GM18909 (cell line): ENCODE measurements at regions not wholly inside any gene's neighbourhood (a gene's known extent, or its start where the extent isn't known, plus 50 kb on each side); places are given as distances from the start of the nearest gene placed in this dataset.

Experiments
- ATAC-seq: cut with Tn5 transposase; IDR thresholded peaks from one replicate; pipeline ENCODE4 v1.9.1; 2021; ENCODE audit warnings: mild to moderate bottlenecking; ENCODE audit not compliant: unreplicated experiment, poor library complexity

- ATAC-seq, result no peak
Measured at GRCh38 chr4:23360718-23361117, 529.1 kb downstream of the PPARGC1A start.

DNA sequence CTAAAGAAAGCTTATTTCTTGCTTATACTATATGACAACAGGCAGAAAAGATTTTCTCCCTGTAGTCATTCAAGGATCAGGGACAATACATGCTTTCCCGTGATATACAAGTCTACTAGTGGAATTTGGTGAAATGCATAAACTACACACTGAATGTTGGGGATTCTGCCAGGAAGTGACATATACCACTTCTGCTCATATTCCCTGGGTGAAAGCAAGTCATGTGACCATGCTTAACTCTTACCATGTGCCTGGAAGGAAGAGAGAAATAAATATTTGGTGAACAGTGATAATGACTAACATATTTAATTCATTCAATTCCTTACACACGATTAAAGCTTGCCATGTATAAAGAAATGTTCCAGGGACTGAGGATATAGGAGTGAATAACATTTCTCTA lies 534.6 kb downstream of the PPARGC1A start:
- no peak for ATAC-seq

DNA sequence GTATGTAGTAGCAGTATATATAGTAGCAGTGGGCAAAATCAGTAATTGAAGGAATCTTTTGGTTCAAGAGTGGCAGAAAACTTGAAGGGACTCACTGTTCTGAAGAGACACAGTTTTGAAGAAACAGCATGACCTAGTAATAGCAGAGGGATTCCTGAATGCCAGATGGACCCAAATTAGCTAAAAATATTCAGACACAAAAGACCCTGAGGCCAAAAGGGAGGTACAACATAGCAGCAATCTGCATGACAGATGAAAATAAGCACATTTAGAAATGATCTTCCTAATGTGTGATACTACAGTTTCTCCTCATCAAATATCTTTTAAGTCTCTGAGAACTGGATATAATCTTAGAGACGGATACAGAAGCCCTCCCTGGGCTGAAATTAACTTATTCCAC lies 536.6 kb downstream of the PPARGC1A start:
- no peak for ATAC-seq

- no peak for ATAC-seq
Measured at GRCh38 chr4:23348789-23349498, 540.9 kb downstream of the PPARGC1A start.

DNA sequence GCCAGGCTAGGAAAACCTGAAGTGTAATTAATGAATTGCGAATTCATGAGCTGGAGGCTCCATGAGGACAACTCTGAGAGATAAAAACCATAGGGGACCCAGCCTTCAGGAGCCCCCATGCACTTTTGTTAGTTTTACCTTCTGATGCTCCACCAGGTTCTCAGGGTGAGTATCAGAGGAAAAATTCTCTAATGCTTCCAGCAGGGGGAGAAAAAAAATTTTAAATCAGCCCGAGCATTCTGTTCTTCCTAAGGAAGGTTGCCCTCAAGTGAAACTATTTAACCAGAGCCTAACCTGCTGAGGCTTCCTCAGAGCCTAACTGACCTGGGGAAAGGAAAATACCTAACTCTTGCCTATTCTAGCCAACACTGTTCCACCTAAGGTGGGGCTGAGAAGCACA lies 552.6 kb downstream of the PPARGC1A start:
- no peak for ATAC-seq

DNA sequence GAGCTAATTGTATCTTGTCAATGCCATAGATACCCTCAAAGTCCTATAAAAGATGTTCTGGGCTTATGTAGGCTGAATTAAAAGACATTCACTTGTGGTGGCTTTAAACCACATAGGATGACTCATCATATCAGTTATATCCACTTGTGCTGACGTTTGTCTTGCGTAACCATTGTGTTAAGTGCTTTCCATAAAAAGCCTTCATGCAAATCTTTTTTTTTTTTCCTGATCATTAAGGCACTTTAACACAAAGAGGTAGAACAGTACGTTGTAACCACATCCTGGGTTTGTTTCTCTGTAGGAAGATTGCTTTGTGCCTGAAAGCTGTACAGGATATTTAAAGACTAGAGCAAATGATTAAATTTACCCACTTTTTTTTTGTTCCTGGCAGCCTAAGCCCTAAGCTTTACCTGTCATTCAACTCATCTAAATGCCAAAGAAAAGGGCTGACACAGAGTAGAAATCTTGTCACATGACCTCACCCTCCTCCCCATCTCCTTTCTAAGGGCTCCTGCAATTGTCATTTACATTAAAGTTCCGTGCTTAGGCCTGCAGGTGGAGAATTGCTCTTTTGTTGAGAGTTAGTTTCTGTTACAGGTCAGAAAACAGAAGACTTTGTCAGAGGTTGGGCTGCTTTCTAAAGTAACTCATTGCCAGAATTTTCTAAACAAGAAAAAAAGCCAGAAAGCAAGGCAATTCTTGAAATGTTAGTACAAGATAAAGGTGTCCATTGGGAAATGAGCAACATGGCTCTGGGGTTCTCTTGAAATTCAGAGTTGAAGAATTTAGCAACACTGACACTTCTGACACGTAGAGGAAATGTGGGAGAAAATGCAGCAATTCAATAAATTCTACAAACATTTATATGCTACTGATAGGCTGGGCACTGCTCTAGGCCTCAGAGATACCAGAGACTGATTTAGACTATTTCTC lies 555.6 kb downstream of the PPARGC1A start:
- ATAC-seq, result peak; percentile 90

DNA sequence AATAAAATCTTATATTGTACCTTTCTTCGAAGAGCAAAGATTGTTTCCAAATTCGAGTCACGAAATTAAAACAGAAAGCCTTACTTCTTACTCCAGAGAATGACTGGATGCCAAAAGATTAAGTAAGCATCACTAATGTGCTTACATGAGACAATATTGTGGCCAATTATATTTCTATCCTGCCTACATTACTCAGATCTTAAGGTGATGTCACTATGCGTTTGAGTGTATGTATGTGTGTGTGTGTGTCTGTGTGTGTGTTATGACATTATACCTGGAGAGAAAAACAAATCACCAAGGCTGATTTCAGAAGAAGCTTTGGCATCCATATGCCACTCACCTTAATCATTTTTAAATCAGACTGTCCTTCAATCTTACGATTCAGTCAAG lies 556.3 kb downstream of the PPARGC1A start:
- peak; percentile 10 for ATAC-seq

DNA sequence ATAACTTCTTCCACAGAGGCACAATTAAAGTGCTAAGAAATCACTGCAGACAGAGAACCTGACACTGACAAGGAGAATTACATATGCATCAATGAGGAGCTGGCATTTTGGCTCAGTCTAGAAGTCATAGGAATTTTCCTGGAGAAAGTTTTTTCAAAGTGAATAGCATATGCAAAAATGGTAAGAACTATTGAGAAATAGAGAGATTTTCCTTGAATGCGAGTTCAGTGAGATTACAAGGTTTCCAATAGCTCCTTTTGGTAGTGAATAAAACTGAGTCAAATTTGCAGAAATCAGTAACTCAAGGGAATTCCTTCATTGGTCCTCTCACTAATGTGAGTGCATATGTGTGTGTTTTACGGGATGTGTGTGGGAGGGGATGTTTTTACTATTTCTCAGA lies 557.5 kb downstream of the PPARGC1A start:
- no peak for ATAC-seq

- no peak for ATAC-seq
Measured at GRCh38 chr4:23327120-23327519, 562.7 kb downstream of the PPARGC1A start.

GRCh38 chr4:23324021-23324690 lies 565.7 kb downstream of the PPARGC1A start:
- no peak for ATAC-seq

DNA sequence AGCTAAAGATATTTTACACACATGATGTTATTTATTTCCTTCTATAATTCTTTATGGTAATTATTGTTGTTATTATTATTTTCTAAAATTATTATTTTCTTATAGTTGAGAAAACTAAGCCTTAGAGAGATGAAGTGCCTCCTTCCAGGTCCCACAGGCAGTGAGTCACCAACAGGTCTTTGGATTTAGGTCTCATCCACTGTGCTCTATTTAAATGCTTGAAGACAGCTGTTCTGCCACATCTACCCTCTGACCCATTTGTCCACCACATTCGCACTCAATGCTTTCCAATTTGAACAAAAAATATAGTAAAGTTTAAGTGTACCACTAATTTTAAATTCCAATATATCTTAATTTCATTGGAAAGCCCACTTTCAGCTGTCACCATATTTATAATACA lies 566.4 kb downstream of the PPARGC1A start:
- ATAC-seq, result no peak

DNA sequence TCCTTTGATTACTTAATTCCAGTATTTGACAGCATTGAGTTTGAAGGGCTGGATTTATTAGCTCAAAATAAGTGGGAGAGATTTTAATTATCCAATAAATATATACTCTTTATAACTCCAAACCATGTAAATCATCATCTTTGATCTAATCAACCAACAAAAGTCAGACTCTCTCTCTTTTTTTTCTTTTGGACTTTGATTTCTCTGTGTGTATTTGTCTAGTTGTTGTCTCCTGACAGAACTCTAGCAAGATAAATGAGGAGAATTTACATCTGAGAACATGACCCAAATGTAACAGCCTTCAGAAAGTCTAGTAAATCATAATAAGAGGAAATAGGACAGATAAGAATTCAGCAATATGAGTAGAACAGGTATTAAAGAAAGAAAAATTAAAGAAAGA lies 567.1 kb downstream of the PPARGC1A start:
- ATAC-seq, result no peak

GRCh38 chr4:23320931-23321587 lies 568.8 kb downstream of the PPARGC1A start:
- no peak for ATAC-seq

GRCh38 chr4:23312686-23313085 lies 577.2 kb downstream of the PPARGC1A start:
- no peak for ATAC-seq

DNA sequence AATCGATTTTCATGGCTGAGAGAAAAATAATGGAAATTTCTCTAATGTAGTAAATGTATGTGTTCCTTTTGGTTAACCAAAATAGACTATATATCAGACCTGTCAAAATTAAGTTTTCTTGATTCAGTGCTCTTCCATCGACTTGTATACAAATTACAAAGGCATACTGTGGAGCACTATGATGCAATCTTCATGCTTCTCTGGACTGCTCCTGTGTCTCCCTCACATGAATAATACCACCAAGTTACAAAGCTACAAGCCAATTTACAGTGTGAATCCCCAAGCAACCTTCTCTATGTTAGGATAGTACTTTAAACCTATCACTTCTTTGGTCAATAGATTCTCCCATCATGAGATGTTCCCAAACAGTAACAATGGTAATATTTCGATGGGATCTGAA lies 577.9 kb downstream of the PPARGC1A start:
- ATAC-seq, result no peak

DNA sequence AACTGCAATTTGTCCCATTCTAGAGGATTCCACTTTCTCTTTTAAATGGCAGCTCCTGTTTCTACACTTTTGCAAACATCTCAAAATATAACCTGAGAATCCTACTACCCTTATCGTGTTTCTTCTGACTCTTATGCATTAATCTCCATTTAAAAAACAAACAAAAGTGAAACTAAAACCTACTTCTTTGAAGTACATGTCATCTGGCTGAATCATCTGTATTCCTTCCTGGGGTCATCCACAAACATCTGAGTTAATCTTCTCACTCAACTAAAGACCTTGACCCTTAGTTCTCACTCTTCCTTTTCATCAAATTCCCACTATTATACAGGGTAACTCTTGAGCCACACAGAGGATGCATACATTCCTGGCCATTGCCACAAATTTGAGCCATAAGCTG lies 584.8 kb downstream of the PPARGC1A start:
- no peak for ATAC-seq

GRCh38 chr4:23298371-23298770 lies 591.5 kb downstream of the PPARGC1A start:
- ATAC-seq, result no peak

DNA sequence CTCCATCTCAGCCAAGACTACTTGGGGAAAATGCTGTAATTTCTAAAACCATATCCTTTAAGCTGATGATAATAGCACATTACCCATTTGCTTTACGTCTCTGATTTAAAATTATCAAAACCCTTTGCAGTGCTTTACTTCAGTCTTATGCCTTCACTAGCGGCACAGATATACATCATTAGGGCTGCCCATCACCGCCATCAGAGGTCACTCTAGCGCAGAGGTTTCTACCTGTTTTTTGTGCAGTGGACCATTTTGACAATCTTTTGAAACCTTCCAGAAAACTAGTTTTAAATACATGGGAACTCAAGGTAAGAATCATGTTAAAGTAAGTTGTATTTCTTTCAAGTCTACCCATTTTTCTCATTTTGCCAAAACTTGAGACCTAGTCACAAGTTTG lies 592.5 kb downstream of the PPARGC1A start:
- no peak for ATAC-seq

DNA sequence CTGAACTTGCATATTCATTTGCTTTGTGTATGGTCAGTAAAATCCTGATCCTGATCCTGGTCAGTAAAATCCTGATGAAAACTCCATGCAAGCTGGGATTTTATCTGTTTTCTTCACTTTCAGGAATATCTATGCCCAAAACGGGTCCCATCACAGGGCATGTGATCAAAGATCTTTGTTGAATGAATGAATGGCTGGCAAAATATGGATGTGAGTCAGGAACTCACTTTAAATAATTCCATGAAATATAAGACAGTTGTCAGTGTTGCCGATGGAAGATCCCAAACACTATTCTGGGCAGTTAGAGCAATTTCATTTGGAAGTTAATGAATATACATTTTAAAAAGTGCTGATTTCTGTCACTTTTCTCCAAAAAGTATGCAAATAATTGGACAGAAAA lies 598.4 kb downstream of the GBA3 start:
- no peak for ATAC-seq

DNA sequence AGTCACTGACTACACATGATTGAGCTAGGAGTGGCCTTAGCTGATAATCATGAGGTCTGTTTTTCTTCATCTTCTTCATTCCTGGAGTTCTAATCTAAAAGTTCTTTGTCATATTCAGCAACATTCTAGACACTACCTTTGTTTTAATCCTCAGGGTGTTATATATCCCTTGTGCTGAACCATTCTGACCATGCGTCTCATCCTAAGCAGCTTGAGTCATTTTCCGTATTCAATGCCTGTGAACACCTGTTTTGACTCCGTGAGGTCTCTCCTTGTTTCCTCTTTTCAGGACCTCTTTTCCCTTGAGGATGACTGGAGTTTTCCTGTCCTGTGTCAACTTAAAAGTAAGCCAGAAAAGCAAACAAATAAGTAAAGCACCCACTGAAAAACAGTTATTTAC lies 597.9 kb downstream of the GBA3 start:
- no peak for ATAC-seq
